ENCODE measurements at regions not wholly inside any gene's neighbourhood (a gene's known extent, or its start where the extent isn't known, plus 50 kb on each side); places are given as distances from the start of the nearest gene placed in this dataset.

DNA sequence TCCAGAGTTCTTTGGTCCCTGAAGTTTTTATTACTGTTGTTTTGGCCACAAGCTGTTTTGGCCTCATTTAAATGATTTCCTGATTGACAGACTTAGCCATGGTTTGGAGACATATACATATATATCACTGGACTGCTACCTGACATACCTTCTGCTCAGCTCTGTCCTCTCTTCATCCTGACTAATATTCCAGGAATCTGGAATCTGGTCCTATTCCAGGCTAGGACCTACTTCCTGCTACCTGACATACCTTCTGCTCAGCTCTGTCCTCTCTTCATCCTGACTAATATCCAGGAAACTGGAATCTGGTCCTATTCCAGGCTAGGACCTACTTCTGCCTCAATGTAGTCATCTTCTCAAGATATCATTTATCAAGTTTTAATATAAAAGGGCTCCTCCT is 724.4 kb upstream of the ROBO1 start:
- Histone ChIP-seq H3K36me3 (no peaks in the 10 kb centered on the region), H3K9me3 (peaks cover 0 to 6% of the 10 kb centered on the region in 2 donors), H3K4me1 (ENCODE audit: insufficient read depth) (no peaks in the 10 kb centered on the region), H3K27me3 (no peaks in the 10 kb centered on the region), H3K4me3 (no peak overlapping the region), H3K27ac (no peak overlapping the region)
- intact Hi-C loops (cut with DNase I): no loop called here
- no peak for DNase-seq
- TF ChIP-seq POLR2A (IDR thresholded peaks at IDR 0.05) (no peak), EP300 (IDR thresholded peaks at IDR 0.05) (no peak)
- TF ChIP-seq, protein P1, sequence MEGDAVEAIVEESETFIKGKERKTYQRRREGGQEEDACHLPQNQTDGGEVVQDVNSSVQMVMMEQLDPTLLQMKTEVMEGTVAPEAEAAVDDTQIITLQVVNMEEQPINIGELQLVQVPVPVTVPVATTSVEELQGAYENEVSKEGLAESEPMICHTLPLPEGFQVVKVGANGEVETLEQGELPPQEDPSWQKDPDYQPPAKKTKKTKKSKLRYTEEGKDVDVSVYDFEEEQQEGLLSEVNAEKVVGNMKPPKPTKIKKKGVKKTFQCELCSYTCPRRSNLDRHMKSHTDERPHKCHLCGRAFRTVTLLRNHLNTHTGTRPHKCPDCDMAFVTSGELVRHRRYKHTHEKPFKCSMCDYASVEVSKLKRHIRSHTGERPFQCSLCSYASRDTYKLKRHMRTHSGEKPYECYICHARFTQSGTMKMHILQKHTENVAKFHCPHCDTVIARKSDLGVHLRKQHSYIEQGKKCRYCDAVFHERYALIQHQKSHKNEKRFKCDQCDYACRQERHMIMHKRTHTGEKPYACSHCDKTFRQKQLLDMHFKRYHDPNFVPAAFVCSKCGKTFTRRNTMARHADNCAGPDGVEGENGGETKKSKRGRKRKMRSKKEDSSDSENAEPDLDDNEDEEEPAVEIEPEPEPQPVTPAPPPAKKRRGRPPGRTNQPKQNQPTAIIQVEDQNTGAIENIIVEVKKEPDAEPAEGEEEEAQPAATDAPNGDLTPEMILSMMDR (IDR thresholded peaks at IDR 0.05): no peak

DNA sequence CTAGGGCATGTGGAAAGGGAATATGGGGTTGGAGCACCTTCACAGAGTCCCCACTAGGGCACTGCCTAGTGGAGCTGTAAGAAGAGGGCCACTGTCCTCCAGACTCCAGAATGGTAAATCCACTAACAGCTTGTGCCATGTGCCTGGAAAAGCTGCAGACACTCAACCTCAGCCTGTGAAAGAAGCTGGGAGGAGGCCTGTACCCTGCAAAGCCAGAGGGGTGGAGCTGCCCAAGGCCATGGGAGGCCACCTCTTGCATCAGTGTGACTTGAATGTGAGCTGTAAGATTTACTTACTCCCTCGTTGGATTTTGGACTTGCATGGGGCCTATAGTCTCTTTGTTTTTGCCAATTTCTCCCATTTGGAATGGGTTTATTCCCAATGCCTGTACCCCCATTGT is 705.2 kb upstream of the ROBO1 start:
- 76 to 81% (median 81%) methylated on average over 1 of the region's 1 CpG for WGBS, 3 donors
- Histone ChIP-seq H3K9me3 (no peaks in the 10 kb centered on the region), H3K4me1 (ENCODE audit: insufficient read depth) (no peaks in the 10 kb centered on the region), H3K36me3 (no peaks in the 10 kb centered on the region), H3K4me3 (no peak overlapping the region), H3K27ac (no peak overlapping the region), H3K27me3 (no peaks in the 10 kb centered on the region)
- intact Hi-C loops (cut with DNase I): no loop called here
- no peak for TF ChIP-seq EP300 (IDR thresholded peaks at IDR 0.05)
- TF ChIP-seq, protein P1 (IDR thresholded peaks at IDR 0.05): no peak
- TF ChIP-seq POLR2A (IDR thresholded peaks at IDR 0.05): no peak
- DNase-seq: no peak

DNA sequence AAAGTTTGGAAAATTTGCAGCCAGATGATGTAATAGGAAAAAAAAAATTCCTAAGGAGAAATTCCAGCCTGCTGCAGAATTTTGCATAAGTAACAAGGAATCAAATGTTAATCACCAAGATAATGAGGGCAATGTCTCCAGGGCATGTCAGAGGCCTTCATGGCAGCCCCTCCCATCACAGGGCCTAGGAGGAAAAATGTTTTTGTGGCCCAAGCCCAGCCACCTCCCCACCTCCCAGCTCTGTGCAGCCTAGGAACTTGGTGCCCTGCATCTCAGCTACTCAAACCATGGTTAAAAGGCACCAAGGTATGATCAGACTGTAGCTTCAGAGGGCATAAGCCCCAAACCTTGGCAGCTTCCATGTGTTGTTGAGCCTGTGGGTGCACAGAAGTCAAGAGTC is 704.7 kb upstream of the ROBO1 start:
- no peak for DNase-seq
- Histone ChIP-seq H3K27ac (no peak overlapping the region), H3K27me3 (no peaks in the 10 kb centered on the region), H3K36me3 (no peaks in the 10 kb centered on the region), H3K4me1 (ENCODE audit: insufficient read depth) (no peaks in the 10 kb centered on the region), H3K4me3 (no peak overlapping the region), H3K9me3 (no peaks in the 10 kb centered on the region)
- TF ChIP-seq, protein P1 (IDR thresholded peaks at IDR 0.05): no peak
- TF ChIP-seq EP300 (IDR thresholded peaks at IDR 0.05) (no peak), POLR2A (IDR thresholded peaks at IDR 0.05) (no peak)
- intact Hi-C loops (cut with DNase I): no loop called here

DNA sequence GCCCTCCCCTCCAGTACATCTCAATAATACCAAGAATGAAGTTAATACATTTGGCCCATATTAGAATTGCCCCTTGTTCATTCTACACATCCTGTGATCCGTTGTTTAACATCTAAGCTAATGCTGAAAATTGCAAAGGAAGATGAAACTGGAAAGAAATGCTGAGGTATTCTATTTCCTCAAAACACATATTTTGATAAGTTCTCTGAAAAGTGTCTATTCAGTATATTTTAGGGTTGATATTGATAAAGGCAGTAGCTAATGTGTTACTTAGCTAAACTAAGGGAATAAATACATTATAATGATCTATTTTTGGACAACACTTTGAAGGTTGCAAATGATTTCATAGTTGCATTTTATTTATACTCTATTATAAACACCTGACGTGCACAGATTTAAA is 702.6 kb upstream of the ROBO1 start:
- 70 to 80% (median 75%) methylated on average over 2 of the region's 2 CpGs for WGBS, 3 donors
- no peaks in the 10 kb centered on the region for H3K27me3 ChIP-seq
- no peak for DNase-seq
- H3K27ac ChIP-seq: no peak overlapping the region
- intact Hi-C loops (cut with DNase I): no loop called here
- no peak overlapping the region for H3K4me3 ChIP-seq
- H3K4me1 ChIP-seq (ENCODE audit: insufficient read depth): no peaks in the 10 kb centered on the region
- TF ChIP-seq, protein P1 (IDR thresholded peaks at IDR 0.05): no peak
- TF ChIP-seq EP300 (IDR thresholded peaks at IDR 0.05) (no peak), POLR2A (IDR thresholded peaks at IDR 0.05) (no peak)
- no peaks in the 10 kb centered on the region for H3K9me3 ChIP-seq
- H3K36me3 ChIP-seq: no peaks in the 10 kb centered on the region

DNA sequence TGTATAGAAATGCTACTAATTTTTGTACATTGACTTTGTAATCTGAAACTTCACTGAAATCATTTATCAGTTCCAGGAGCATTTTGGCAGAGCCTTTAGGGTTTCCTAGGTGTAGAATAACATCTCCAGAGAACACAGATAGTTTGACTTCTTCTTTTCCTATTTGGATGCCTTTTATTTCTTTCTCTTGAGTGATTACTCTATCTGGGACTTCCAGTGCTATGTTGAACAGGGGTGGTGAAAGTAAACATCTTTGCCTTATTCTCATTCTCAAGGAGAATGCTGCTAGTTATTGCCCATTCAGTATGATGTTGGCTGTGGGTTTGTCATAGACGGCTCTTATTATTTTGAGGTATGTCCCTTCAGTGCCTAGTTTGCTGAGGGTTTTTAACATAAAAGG is 697.9 kb upstream of the ROBO1 start:
- 91 to 98% (median 93%) methylated on average over 1 of the region's 1 CpG for WGBS, 3 donors
- no peak for DNase-seq
- no peaks in the 10 kb centered on the region for H3K9me3 ChIP-seq
- no peak overlapping the region for H3K4me3 ChIP-seq
- no peaks in the 10 kb centered on the region for H3K36me3 ChIP-seq
- H3K4me1 ChIP-seq (ENCODE audit: insufficient read depth): no peaks in the 10 kb centered on the region
- H3K27me3 ChIP-seq: no peaks in the 10 kb centered on the region
- H3K27ac ChIP-seq: no peak overlapping the region
- TF ChIP-seq POLR2A (IDR thresholded peaks at IDR 0.05): no peak
- TF ChIP-seq, protein P1 (IDR thresholded peaks at IDR 0.05): no peak
- no peak for TF ChIP-seq EP300 (IDR thresholded peaks at IDR 0.05)
- intact Hi-C loops (cut with DNase I): no loop called here

Measured in ovary (tissue), 7 donors.